Globus pallidus (tissue), 1 donor: ENCODE measurements at regions not wholly inside any gene's neighbourhood (a gene's known extent, or its start where the extent isn't known, plus 50 kb on each side); places are given as distances from the start of the nearest gene placed in this dataset.
"Not testable (repeated sequence)": the region's sequence is repeated elsewhere in the genome, so short reads cannot be mapped to it uniquely, and the experiment has no call there.

Experiments
- DNase-seq: peaks from one replicate; pipeline ENCODE4 v3.0.0-alpha.2; 2015; ENCODE audit warnings: low spot score

DNA sequence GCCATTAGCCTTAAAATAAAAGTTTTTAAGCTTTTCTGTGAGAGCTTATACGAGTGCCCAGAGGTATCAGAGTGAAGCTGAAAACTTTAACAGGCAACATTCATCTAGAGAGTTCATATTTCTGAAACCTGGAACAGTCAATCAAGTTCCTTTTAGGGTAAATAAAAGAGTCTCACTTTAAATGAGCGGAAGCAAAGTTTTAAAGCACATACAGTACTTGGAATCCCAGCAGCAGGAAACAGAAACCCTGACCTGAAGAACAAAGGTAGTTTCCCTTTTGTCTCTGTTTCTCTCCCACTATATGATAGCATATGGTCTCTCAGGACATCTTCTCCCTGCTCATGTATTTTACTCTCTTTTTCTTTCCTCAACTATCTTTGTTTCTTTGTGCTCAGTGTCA is 153.0 kb downstream of the ASB9 start:
- no peak for DNase-seq

DNA sequence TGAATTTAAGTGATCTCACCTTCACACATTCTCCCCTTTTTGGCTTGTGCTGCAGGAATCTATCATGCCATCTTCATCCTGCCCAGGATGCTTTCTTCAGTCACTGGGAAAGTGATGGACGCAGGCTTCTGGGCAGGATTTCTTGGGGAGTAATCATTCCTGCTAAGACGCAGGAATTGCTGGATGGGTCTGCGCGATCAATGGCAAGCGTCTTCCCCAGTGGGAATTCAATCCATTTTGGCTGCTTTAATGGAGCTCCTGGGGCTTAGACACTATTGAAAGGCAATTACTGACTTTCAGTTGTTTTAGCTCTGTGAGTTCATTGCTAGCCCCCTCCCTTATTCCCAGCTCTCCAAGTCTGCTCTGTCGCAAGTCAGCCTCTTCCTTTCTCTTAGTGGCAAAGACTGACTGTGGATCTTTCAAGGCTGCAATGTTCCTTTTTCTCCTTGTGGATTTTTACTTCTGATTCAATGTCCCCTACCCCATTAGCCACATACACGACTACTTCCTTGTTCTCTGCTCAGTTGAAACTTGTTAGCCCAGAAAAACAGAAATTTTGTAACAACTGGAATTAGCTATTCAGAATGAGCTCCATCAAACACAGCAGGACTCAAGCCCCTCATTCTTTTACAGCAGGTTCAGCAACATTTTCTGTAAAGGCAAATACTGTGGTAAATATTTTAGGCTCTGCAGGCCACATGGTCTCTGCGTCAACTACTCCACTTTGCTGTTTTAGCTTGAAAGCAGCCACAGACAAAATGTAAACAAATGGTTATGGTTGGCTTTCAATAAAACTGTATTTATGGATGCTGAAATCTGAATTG is 154.9 kb downstream of the ASB9 start:
- no peak for DNase-seq

DNA sequence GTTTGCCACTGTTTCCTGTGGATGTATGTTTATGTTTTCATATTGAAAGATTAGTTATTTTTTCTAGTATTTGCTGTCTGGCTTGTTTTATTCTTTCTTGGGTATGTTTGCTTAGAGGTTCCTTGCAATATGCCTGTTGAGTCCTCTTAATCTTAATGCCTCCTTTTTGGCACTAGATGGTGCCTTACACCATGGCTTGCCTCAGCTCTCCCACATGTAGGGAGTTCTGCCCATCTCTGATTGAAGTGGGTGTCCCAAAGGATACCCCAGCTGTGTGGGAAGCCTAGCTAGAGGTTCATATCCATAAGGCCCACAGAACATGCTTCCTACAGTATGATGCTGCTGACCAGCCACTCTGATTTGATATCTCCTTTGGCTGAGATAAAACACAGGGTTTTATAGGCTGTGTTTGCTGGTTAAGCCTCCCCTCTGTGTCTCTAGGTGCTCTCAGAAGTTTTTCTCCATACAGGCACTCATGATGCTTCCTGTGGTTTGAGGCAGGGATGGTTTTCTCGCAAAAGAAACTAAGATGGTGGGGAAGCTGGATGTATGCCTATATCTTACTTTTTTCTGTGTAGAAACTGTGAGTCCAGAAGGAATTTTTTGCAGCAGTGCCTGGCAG is 162.4 kb downstream of the ASB9 start:
- DNase-seq = no peak

DNA sequence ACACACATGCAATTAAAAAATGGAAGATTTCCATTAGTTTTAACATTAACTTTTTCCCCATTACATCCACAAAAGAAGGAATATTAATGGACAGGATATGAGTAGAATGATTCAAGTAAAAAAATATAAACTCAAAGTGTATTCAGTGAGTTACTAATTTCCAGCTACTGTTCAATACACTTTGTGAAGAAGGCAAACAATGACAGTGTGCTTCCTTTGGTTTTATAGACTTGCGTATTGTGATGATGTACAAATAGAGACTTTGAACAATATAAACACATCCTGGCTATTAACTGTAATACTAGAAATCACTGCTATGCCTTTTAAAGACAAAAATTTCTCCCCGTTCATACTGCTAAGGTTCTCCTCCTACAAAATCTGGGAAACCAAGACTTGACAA is 171.4 kb downstream of the ASB9 start:
- no peak for DNase-seq

DNA sequence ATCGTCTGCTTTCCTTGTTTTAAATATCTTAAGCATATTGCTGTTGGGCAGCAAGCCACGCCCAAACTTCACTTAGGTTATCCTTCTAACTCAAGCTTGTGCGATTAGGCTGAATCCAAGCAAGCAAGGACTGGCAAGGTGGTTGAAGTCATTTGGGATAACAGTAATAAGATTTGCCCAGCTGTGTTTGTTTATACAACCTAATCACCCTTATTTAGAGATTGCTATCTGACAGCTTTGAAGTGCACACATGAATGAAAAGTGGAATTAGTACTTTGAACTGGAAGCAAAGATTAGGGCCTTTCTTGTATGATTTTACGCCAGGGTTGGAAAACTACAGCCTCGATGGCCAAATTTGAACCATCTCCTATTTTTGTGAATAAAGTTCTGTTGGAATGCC is 182.1 kb downstream of the ASB9 start:
- no peak for DNase-seq

DNA sequence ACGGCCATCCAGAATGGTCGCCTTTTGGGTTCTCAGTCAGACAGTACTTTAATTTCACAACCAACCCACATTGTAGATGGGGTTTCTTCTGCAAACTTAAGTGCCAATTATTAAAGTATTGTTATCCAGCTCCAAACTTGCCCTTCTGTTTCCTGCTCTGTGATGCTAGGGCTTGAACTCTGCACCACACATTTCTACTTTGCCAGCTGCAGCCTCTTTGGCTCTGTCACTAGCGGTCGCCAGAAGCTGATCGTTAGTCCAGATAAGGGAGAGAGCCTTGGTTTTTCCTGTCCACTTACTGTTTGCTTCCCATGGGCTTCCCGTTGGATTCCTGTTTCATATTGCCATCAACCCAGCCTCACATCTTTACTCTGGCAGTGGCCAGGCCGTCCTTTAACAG is 196.6 kb downstream of the ASB9 start:
- DNase-seq = no peak

DNA sequence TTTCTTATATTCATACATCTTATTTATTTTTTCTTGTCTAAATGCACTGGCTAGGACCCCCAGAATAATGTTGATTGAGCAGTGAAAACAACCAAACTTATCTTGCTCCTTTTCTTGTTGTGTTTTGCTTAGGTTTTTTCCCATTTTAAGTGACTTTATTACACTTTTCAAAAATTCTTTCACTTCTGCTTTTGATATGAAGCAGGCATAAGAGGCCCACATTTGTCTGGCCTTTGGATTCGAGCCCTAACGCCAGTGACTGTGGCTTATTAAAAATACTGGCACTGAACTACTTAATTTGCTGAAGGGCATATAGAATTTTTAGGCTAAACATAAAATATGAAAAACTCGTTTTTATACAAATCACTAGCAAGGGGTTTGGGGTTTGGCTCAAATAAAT is 197.0 kb downstream of the ASB9 start:
- no peak for DNase-seq

DNA sequence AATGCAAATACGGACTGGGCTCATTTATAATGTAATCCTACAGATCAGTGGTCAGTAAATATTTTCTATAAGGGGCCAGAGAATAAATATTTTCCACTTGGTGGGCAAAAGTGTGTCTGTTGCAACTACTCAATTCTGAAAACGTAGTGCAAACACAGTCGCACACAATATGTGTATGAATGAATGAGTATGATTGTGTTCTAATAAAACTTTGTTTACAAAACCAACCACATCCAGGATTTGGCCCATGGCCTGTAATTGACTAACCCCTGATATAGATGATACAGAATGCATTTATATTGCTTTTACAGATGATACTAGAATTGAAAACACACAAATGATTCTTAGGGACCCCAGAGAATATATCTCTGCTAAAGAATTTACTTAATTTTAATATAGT is 197.6 kb downstream of the ASB9 start:
- no peak for DNase-seq

DNA sequence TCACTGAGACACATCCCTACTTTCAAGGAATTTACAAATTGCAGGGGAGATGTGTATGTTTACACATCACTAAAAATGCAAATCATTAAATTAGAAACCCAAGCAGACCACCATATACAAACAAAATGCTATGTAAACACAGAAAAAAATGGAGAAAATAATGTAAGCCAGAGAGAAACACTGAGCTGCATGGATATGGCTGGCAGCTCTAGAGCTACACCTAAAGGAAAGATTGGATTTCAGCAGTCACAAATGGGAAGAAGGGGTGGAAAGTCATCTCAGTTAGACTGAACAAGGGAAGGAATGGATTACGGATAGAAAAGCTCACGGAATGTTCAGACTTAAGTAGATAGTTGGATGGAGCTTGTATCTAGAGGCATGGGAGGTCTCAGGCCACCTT is 186.3 kb downstream of the MOSPD2 start:
- peak; percentile 2 for DNase-seq

DNA sequence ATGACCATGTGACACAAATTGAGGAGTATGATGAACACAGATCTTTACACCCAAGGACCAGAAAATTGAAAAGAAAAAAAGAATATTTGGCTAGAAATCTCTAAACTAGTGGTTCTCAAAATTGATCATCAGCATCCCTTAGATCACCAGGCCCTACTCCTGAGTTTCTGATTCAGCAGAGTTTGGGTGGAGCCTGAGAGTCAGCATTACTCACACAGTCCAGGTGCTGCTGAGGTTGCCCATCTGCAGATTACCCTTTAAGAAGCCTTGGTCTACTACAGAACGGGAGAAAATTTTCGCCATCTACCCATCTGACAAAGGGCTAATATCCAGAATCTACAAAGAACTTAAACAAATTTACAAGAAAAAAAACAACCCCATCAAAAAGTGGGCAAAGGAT is 182.8 kb downstream of the MOSPD2 start:
- DNase-seq = no peak

DNA sequence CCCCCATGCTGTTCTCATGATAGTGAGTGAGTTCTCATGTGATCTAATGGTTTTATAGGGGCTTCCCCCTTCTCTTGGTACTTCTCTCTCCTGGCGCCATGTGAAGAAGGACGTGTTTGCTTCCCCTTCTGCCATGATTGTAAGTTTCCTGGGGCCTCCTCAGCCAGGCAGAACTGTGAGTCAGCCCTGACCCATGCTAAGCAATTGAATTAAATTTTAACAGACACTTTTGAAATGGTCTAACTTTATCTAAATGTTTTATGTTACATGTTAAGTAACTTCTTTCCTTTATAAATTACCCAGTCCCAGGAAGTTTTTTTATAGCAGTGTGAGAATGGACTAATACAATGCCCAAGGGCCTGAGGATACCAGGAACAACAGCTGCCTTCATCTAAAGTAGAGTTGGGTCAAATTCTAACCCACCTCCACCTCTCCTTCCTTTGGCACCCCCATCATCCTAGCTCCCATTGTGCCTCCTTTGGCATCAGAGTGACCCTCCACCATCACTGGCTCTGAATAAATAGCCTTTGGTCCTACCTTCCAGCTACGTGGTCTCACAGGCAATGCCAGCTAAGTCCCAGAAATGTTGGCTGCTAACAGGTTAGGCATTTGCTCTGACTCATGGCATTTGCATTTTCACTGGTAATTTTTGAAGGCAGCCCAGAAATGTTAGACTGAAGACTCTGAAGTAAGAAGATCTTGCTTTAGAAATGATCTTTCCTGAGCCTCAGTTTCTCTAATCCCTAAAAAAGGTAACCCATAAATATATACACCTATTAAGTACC is 182.1 kb downstream of the MOSPD2 start:
- DNase-seq = no peak

DNA sequence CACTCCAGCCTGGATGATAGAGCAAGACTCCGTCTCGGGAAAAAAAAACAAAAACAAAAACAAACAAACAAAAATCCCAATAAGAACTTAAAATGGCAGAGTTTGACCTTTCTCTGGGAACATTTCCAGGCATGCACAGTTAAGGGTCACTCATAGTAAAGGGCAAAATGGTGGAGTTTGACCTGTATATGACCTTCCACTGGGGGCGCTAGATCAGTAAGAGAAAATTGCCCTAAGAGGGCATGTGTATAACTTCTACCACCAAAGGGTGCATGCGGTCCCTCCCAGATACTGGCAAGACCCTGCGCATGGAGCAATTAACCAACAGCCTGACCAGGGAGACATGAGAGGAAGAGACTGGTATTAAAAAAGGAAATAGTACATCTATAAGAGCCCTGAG is 177.2 kb downstream of the MOSPD2 start:
- no peak for DNase-seq

DNA sequence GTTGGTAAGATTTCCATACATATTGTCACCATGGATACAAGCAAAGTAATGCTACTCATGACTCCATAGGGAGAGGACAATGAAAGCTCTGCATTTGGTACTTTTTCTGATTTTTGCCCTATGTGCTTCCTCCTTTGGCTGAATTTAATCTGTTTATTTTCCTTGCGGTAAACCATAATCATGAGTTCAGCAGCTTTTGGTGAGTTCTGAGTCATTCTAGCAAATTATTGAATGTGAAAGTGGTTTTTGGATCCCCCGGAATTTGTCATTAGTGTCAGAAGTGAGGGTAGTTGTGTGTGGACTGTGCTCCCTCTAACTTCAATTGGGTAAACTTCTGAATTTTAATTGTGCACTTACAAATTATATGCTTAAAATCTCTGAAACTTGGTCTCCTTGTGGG is 170.3 kb downstream of the MOSPD2 start:
- DNase-seq = no peak

DNA sequence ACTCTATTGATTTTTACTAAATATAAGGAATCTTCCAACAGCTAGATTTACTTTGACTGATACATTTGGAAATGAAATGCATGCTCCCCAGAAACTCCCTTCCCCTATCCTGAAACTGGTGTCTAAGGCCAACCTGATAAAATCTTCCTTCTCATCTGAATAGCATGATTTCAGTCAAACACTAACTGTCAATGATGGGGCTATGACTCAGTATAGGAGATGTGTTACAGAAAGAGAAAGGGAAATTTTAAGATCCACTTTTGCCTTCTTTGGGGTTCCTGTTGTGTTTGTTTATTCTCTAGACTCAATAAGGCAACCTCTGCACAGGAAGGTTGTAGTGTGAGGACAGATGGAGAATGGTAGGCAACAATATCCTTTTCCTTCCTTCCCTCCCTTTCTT is 160.7 kb downstream of the MOSPD2 start:
- DNase-seq = no peak

DNA sequence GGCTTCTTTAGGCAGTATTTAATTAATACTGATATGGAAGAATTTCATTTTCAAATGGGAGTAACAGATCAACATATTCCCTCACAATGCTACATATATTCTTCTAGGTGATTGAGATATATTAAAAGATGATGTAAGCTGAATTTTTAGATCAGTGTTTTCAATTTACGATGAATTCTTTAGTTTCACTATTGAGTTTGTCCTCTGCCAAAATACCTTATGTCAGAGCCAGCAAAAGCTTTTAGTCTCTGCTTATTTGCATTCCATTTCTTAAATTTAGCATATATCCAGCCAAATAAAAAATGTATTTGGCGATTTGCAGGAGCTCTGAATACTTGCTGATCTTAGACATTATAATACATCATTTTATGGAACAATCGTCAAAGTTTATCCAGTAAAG is 144.3 kb downstream of the MOSPD2 start:
- no peak for DNase-seq

DNA sequence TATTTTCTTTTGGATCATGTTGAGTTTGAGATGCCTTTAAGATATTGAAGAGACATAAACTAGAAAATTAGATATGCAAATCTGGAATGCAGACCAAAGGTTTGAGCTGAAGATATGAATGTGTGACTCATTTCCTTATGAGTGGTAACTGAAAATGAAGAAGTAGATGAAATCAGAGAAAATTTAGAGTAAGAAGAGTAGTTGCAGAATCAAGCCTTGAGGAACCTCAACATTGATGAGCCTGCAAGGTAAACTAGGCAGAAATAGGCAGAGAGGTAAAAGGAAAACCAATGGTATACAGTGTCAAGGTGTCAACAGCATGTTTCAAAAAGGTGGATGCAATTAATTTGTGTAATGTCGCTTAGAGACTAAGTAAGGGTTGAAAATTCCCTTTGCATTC is 142.8 kb downstream of the MOSPD2 start:
- no peak for DNase-seq

DNA sequence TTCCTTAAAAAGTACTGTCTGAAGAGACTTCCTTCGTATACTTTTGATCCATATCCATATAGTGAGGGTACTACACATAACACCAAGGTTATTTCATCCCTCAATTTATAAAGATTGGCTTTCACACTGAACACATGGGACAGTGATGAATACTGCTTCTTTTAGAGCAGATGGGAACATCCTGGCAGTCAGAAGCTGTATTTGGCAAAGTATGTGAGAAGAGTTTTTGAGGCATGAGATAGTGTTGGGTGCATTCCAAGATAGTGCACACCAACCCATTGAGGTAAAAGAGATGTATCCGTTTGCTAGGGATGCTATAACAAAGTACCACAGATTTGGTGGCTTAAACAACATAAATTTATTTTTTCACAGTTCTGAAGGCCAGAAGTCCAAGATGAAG is 141.1 kb downstream of the MOSPD2 start:
- no peak for DNase-seq

DNA sequence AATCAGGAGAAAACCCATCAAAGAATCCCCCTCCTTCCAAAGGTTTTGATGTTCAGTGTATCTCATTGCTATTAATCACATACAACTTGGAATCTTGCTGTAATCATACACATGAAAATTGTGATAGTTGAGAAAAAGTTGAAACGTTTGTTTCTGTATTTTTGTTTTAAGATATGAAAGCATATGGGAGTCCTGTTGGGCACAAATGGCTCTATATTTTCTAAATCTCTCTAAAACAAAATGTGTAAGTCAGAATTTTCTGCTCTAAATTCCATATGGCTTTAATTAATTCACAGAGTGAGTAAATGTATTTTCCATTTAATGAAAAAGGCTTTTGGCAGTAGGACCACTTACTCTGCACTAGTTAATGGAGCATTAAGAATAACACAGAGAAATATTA is 140.2 kb downstream of the MOSPD2 start:
- DNase-seq = no peak

DNA sequence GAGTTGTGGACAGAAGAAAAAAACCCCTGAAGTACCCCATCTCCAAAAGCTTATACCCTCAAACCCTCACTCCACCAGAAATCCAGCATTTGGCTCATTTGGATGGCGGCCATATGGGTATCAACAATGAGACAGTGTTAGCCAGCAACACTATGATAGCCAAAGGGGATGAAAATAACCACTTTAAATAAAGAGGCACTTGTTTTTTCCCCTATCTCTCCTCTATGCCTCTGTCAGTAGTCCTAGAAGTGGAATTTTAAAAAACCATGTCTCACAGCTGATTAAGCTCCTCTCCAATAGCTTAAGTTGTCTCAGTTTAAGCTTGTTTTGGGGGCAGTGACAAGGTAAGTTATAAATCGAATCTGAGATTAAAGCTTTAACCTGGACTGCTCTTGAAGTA is 124.0 kb downstream of the MOSPD2 start:
- DNase-seq = peak; percentile 36

DNA sequence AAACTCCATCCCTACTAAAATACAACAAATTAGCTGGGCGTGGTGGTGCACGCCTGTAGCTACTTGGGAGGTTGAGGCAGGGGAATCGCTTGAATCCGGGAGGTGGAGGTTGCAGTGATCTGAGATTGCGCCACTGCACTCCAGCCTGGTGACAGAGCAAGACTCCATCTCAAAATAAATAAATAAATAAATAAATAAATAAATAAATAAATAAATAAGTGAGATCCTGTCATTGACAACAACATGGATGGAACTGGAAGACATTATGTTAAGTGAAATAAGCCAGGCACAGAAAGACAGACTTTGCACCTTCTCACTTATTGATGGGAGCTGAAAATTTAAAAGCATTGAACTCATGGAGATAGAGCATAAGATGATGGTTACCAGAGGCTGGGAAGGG is 111.2 kb downstream of the MOSPD2 start:
- not testable (repeated sequence) for DNase-seq
